CD4-positive, alpha-beta memory T cell (primary cell): ENCODE measurements at regions not wholly inside any gene's neighbourhood (a gene's known extent, or its start where the extent isn't known, plus 50 kb on each side); places are given as distances from the start of the nearest gene placed in this dataset.

ENCODE experiments used
- CTCF ChIA-PET: fragments of 350-600 bp; sonication (Branson Sonifier 250); formaldehyde crosslinking; loops from one replicate; lab custom pipeline; 2021; ENCODE audit warnings: inconsistent platforms; ENCODE audit not compliant: partially characterized antibody; lab: Charles Lee
- POLR2A ChIA-PET: fragments of 350-600 bp; sonication (Branson Sonifier 250); formaldehyde crosslinking; loops from one replicate; lab custom pipeline; 2021; ENCODE audit not compliant: partially characterized antibody; lab: Charles Lee
- DNase-seq, 5 donors: peaks; one replicate each; pipeline versions ENCODE4 v3.0.0 to v3.0.0-alpha.2; 2020 to 2022; ENCODE audit warnings: mixed read lengths in 1 of 5
- H3K27ac ChIP-seq: one replicate; pipeline ENCODE4 v1.7.0; 2013; ENCODE audit warnings: low read depth, low read length
- H3K27me3 ChIP-seq: 2 replicates; pipeline ENCODE4 v1.7.0; 2013; ENCODE audit warnings: mild to moderate bottlenecking, low read length, moderate library complexity; ENCODE audit not compliant: insufficient read depth
- H3K36me3 ChIP-seq: 2 replicates; pipeline ENCODE4 v1.7.0; 2013; ENCODE audit warnings: mild to moderate bottlenecking, low read length, moderate library complexity; ENCODE audit not compliant: insufficient read depth
- H3K4me1 ChIP-seq: 2 replicates; pipeline ENCODE4 v1.7.0; 2013; ENCODE audit warnings: mild to moderate bottlenecking, low read length, moderate library complexity; ENCODE audit not compliant: insufficient read depth
- H3K4me3 ChIP-seq, 2 donors: one replicate each; pipeline ENCODE4 v1.7.0; 2013; ENCODE audit warnings: low read length in 2 of 2, mild to moderate bottlenecking in 1 of 2
- H3K9me3 ChIP-seq, 2 donors: one replicate each; pipeline ENCODE4 v1.7.0; 2013; ENCODE audit warnings: low read length in 2 of 2, control low read depth in 1 of 2; ENCODE audit not compliant: control insufficient read depth in 1 of 2
- H3K27ac Mint-ChIP-seq, 7 donors: one replicate each; pipeline ENCODE4 v1.8.0; 2020 to 2021; ENCODE audit warnings: mixed read lengths in 7 of 7, mild to moderate bottlenecking in 6 of 7, inconsistent platforms in 3 of 7, moderate library complexity in 3 of 7
- H3K27me3 Mint-ChIP-seq, 2 donors: one replicate each; pipeline ENCODE4 v1.8.0; 2020 to 2021; ENCODE audit warnings: mixed read lengths in 2 of 2
- H3K36me3 Mint-ChIP-seq, 2 donors: one replicate each; pipeline ENCODE4 v1.8.0; 2020 to 2021; ENCODE audit warnings: mixed read lengths in 2 of 2, inconsistent platforms in 1 of 2, mild to moderate bottlenecking in 1 of 2
- H3K4me1 Mint-ChIP-seq, 4 donors: one replicate each; pipeline ENCODE4 v1.8.0; 2020 to 2021; ENCODE audit warnings: mixed read lengths in 4 of 4, mild to moderate bottlenecking in 1 of 4
- H3K4me3 Mint-ChIP-seq, 8 donors: one replicate each; pipeline ENCODE4 v1.8.0; 2020 to 2021; ENCODE audit warnings: mixed read lengths in 8 of 8, mild to moderate bottlenecking in 7 of 8, moderate library complexity in 6 of 8, inconsistent platforms in 3 of 8
- H3K9me3 Mint-ChIP-seq, 8 donors: one replicate each; pipeline ENCODE4 v1.8.0; 2020 to 2021; ENCODE audit warnings: mixed read lengths in 8 of 8, mild to moderate bottlenecking in 5 of 8, inconsistent platforms in 3 of 8, moderate library complexity in 1 of 8
- intact Hi-C: fragments of 100-400 bp; cut with micrococcal nuclease; formaldehyde crosslinking; loops from one replicate; pipeline ENCODE4 v1.15.1; 2023

GRCh38 chr15:39161096-39161495 is 419.8 kb upstream of the THBS1 start:
- Mint-ChIP-seq H3K27ac (no peak overlapping the region), H3K4me1 (no peaks in the 10 kb centered on the region), H3K4me3 (no peak overlapping the region), H3K9me3 (peaks cover 0 to 6% (median 1%) of the 10 kb centered on the region in 8 donors), H3K27me3 (peaks cover 4 to 11% of the 10 kb centered on the region in 2 donors), H3K36me3 (no peaks in the 10 kb centered on the region)
- no peaks in the 10 kb centered on the region for H3K4me1 ChIP-seq
- no peaks in the 10 kb centered on the region for H3K9me3 ChIP-seq
- H3K4me3 ChIP-seq: no peak overlapping the region
- no peak overlapping the region for H3K27ac ChIP-seq
- ChIA-PET CTCF (no interaction called here), POLR2A (no interaction called here)
- intact Hi-C loops: no loop called here
- no peak for DNase-seq
- no peaks in the 10 kb centered on the region for H3K27me3 ChIP-seq
- H3K36me3 ChIP-seq: no peaks in the 10 kb centered on the region

- Mint-ChIP-seq H3K4me3 (no peak overlapping the region), H3K4me1 (no peaks in the 10 kb centered on the region), H3K36me3 (no peaks in the 10 kb centered on the region), H3K27me3 (peaks cover 4 to 12% of the 10 kb centered on the region in 2 donors), H3K9me3 (peaks cover 0 to 6% (median 1%) of the 10 kb centered on the region in 8 donors), H3K27ac (no peak overlapping the region)
- intact Hi-C loops: no loop called here
- POLR2A ChIA-PET: no interaction called here
- CTCF ChIA-PET: no interaction called here
- Histone ChIP-seq H3K4me3 (no peak overlapping the region), H3K27me3 (no peaks in the 10 kb centered on the region), H3K4me1 (no peaks in the 10 kb centered on the region), H3K9me3 (no peaks in the 10 kb centered on the region), H3K36me3 (no peaks in the 10 kb centered on the region), H3K27ac (no peak overlapping the region)
- no peak for DNase-seq
Measured at GRCh38 chr15:39165020-39165706, 415.7 kb upstream of the THBS1 start.

GRCh38 chr15:39167164-39168058 is 413.5 kb upstream of the THBS1 start:
- Mint-ChIP-seq H3K4me1 (no peaks in the 10 kb centered on the region), H3K27me3 (peaks cover 7 to 15% of the 10 kb centered on the region in 2 donors), H3K9me3 (peaks cover 0 to 6% (median 1%) of the 10 kb centered on the region in 8 donors), H3K4me3 (no peak overlapping the region), H3K36me3 (no peaks in the 10 kb centered on the region), H3K27ac (no peak overlapping the region)
- no peaks in the 10 kb centered on the region for H3K27me3 ChIP-seq
- no peak overlapping the region for H3K4me3 ChIP-seq
- ChIA-PET CTCF (no interaction called here), POLR2A (no interaction called here)
- H3K4me1 ChIP-seq: no peaks in the 10 kb centered on the region
- intact Hi-C loops: no loop called here
- no peak for DNase-seq
- H3K27ac ChIP-seq: no peak overlapping the region
- no peaks in the 10 kb centered on the region for H3K9me3 ChIP-seq
- no peaks in the 10 kb centered on the region for H3K36me3 ChIP-seq

GRCh38 chr15:39171944-39172368 is 408.9 kb upstream of the THBS1 start:
- Mint-ChIP-seq H3K9me3 (no peaks in the 10 kb centered on the region), H3K27ac (no peak overlapping the region), H3K4me3 (no peak overlapping the region), H3K36me3 (no peaks in the 10 kb centered on the region), H3K27me3 (peaks cover 13 to 14% of the 10 kb centered on the region in 2 donors), H3K4me1 (no peaks in the 10 kb centered on the region)
- ChIA-PET POLR2A (no interaction called here), CTCF (no interaction called here)
- Histone ChIP-seq H3K4me1 (no peaks in the 10 kb centered on the region), H3K9me3 (no peaks in the 10 kb centered on the region), H3K27me3 (no peaks in the 10 kb centered on the region), H3K27ac (no peak overlapping the region), H3K4me3 (no peak overlapping the region), H3K36me3 (no peaks in the 10 kb centered on the region)
- intact Hi-C loops: no loop called here
- no peak for DNase-seq

- Mint-ChIP-seq H3K4me1 (no peaks in the 10 kb centered on the region), H3K36me3 (no peaks in the 10 kb centered on the region), H3K27me3 (peaks cover 13 to 14% of the 10 kb centered on the region in 2 donors), H3K4me3 (no peak overlapping the region), H3K9me3 (no peaks in the 10 kb centered on the region), H3K27ac (no peak overlapping the region)
- no peaks in the 10 kb centered on the region for H3K27me3 ChIP-seq
- intact Hi-C loops: no loop called here
- DNase-seq: no peak
- ChIA-PET POLR2A (no interaction called here), CTCF (interaction anchor here (0.9 kb wide), 1 partner anchor 585 kb away, joined by 3 read pairs; no protein-coding TSS in a partner anchor)
- H3K4me1 ChIP-seq: no peaks in the 10 kb centered on the region
- H3K27ac ChIP-seq: no peak overlapping the region
- no peak overlapping the region for H3K4me3 ChIP-seq
- no peaks in the 10 kb centered on the region for H3K9me3 ChIP-seq
- no peaks in the 10 kb centered on the region for H3K36me3 ChIP-seq
Measured at GRCh38 chr15:39172380-39173281, 408.2 kb upstream of the THBS1 start.

- H3K36me3 ChIP-seq: no peaks in the 10 kb centered on the region
- no peaks in the 10 kb centered on the region for H3K27me3 ChIP-seq
- no peak overlapping the region for H3K27ac ChIP-seq
- intact Hi-C loops: no loop called here
- no peak overlapping the region for H3K4me3 ChIP-seq
- H3K4me1 Mint-ChIP-seq: no peaks in the 10 kb centered on the region
- no peak for DNase-seq
- CTCF ChIA-PET: no interaction called here
- POLR2A ChIA-PET: no interaction called here
- no peak overlapping the region for H3K4me3 Mint-ChIP-seq
- H3K27me3 Mint-ChIP-seq: peaks cover 13 to 14% of the 10 kb centered on the region in 2 donors
- H3K27ac Mint-ChIP-seq: no peak overlapping the region
- H3K36me3 Mint-ChIP-seq: no peaks in the 10 kb centered on the region
- no peaks in the 10 kb centered on the region for H3K9me3 ChIP-seq
- H3K4me1 ChIP-seq: no peaks in the 10 kb centered on the region
- no peaks in the 10 kb centered on the region for H3K9me3 Mint-ChIP-seq
Measured at GRCh38 chr15:39173426-39173825, 407.5 kb upstream of the THBS1 start.

- no peak overlapping the region for H3K27ac ChIP-seq
- H3K36me3 Mint-ChIP-seq: no peaks in the 10 kb centered on the region
- intact Hi-C loops: no loop called here
- H3K4me1 Mint-ChIP-seq: no peaks in the 10 kb centered on the region
- no peaks in the 10 kb centered on the region for H3K27me3 ChIP-seq
- peaks cover 13 to 14% of the 10 kb centered on the region in 2 donors for H3K27me3 Mint-ChIP-seq
- H3K9me3 ChIP-seq: no peaks in the 10 kb centered on the region
- no peaks in the 10 kb centered on the region for H3K4me1 ChIP-seq
- DNase-seq: no peak
- POLR2A ChIA-PET: no interaction called here
- CTCF ChIA-PET: no interaction called here
- no peak overlapping the region for H3K4me3 ChIP-seq
- no peaks in the 10 kb centered on the region for H3K36me3 ChIP-seq
- H3K27ac Mint-ChIP-seq: no peak overlapping the region
- H3K9me3 Mint-ChIP-seq: no peaks in the 10 kb centered on the region
- H3K4me3 Mint-ChIP-seq: no peak overlapping the region
Measured at GRCh38 chr15:39174332-39174731, 406.5 kb upstream of the THBS1 start.
